ENCODE measurements at regions not wholly inside any gene's neighbourhood (a gene's known extent, or its start where the extent isn't known, plus 50 kb on each side); places are given as distances from the start of the nearest gene placed in this dataset.

DNA sequence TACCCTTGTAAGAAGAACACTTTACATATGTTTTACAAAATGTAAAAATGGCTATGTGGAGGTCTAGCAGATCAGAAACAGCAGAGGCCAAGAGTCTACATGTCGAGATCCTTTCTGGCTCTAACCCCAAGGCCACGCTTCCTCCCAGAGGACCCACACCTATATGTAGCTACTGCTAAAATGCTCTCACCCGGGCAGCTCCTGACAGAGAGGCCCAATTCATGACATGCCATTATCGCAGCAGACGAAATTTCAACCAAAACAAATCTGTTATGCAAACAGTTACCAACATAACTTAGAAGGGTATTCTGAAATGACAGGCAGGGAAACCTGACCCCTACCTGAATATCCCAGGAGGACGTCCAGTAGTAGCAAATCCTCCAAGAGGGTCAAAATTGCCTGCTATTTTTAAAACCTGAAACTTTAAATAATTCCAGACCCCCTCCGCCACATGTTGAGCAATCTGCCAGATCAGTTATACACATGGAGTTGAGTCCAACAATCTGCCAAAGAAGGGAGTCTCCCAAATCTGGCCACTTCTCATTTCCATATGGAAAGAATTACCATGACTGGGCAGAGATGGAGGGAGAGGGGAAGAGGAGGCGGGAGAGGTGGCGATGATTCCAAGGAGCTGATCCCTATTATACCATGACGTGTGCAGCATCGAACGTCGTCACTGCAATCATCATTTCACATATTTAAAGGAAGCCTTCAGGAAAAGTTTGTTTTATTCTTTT lies 192.9 kb upstream of the TBL1X start:
- in situ Hi-C loops (cut with MboI; ENCODE audit: low sequenced_read_pairs in 4 of 4), result no loop called here
- H3K27me3 ChIP-seq, result peaks cover 0 to 5% (median 0%) of the 10 kb centered on the region in 3 donors
- H3K36me3 ChIP-seq, result no peaks in the 10 kb centered on the region
- no peak for ATAC-seq
- intact Hi-C loops (cut with DNase I; ENCODE audit: low total_unique reads), result no loop called here
- H3K27ac ChIP-seq, result no peak overlapping the region
- TF ChIP-seq POLR2A (IDR thresholded peaks at IDR 0.05), result no peak
- TF ChIP-seq, protein P1, sequence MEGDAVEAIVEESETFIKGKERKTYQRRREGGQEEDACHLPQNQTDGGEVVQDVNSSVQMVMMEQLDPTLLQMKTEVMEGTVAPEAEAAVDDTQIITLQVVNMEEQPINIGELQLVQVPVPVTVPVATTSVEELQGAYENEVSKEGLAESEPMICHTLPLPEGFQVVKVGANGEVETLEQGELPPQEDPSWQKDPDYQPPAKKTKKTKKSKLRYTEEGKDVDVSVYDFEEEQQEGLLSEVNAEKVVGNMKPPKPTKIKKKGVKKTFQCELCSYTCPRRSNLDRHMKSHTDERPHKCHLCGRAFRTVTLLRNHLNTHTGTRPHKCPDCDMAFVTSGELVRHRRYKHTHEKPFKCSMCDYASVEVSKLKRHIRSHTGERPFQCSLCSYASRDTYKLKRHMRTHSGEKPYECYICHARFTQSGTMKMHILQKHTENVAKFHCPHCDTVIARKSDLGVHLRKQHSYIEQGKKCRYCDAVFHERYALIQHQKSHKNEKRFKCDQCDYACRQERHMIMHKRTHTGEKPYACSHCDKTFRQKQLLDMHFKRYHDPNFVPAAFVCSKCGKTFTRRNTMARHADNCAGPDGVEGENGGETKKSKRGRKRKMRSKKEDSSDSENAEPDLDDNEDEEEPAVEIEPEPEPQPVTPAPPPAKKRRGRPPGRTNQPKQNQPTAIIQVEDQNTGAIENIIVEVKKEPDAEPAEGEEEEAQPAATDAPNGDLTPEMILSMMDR (IDR thresholded peaks at IDR 0.05 in 4 of 5, conservative IDR thresholded peaks at IDR 0.05 in 1 of 5), result no peak
- no peak for DNase-seq
- H3K9me3 ChIP-seq, result no peaks in the 10 kb centered on the region
- H3K4me3 ChIP-seq, result no peak overlapping the region
- H3K4me1 ChIP-seq, result no peaks in the 10 kb centered on the region

DNA sequence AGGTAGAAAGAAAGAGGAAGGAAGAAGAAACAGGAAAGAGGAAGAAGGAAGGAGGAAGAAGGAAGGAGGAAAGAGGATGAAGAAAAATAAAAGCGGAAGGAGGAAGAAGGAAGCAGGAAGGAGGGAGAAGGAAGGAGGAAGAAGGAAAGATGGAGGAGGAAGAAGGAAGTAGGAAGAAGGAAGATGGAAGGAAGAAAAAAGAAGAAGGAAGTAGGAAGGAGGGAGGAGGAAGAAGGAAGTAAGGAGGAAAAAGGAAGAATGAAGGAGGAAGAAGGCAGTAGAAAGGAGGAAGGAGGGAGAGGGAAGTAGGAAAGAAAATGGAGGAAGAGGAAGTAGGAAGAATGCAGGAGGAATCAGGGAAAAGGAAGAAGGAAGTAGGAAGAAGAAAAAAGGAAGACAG lies 191.1 kb upstream of the TBL1X start:
- TF ChIP-seq POLR2A (IDR thresholded peaks at IDR 0.05), result no peak
- TF ChIP-seq, protein P1 (IDR thresholded peaks at IDR 0.05 in 4 of 5, conservative IDR thresholded peaks at IDR 0.05 in 1 of 5), result no peak
- H3K27me3 ChIP-seq, result peaks cover 0 to 3% (median 0%) of the 10 kb centered on the region in 3 donors
- H3K4me1 ChIP-seq, result no peaks in the 10 kb centered on the region
- no peaks in the 10 kb centered on the region for H3K9me3 ChIP-seq
- intact Hi-C loops (cut with DNase I; ENCODE audit: low total_unique reads) (no loop called here), in situ Hi-C loops (cut with MboI; ENCODE audit: low sequenced_read_pairs in 4 of 4) (no loop called here)
- DNase-seq (no peak), ATAC-seq (no peak)
- H3K36me3 ChIP-seq, result no peaks in the 10 kb centered on the region
- H3K27ac ChIP-seq, result no peak overlapping the region
- H3K4me3 ChIP-seq, result no peak overlapping the region

- intact Hi-C loops (cut with DNase I; ENCODE audit: low total_unique reads) (no loop called here), in situ Hi-C loops (cut with MboI; ENCODE audit: low sequenced_read_pairs in 4 of 4) (no loop called here)
- no peak for DNase-seq
- no peaks in the 10 kb centered on the region for H3K4me1 ChIP-seq
- no peak overlapping the region for H3K27ac ChIP-seq
- no peaks in the 10 kb centered on the region for H3K9me3 ChIP-seq
- H3K36me3 ChIP-seq, result no peaks in the 10 kb centered on the region
- no peak overlapping the region for H3K4me3 ChIP-seq
- H3K27me3 ChIP-seq, result no peaks in the 10 kb centered on the region
- no peak for ATAC-seq
- TF ChIP-seq, protein P1 (IDR thresholded peaks at IDR 0.05 in 4 of 5, conservative IDR thresholded peaks at IDR 0.05 in 1 of 5), result no peak
These were observed 186.2 kb upstream of the TBL1X start for GRCh38 chrX:9278475-9279233.

GRCh38 chrX:9279234-9279544 lies 185.7 kb upstream of the TBL1X start:
- Histone ChIP-seq H3K27me3 (no peaks in the 10 kb centered on the region), H3K36me3 (no peaks in the 10 kb centered on the region), H3K4me3 (no peak overlapping the region), H3K9me3 (no peaks in the 10 kb centered on the region), H3K27ac (no peak overlapping the region), H3K4me1 (no peaks in the 10 kb centered on the region)
- intact Hi-C loops (cut with DNase I; ENCODE audit: low total_unique reads), result no loop called here
- ATAC-seq (no peak), DNase-seq (no peak)
- in situ Hi-C loops (cut with MboI; ENCODE audit: low sequenced_read_pairs in 4 of 4), result no loop called here
- no peak for TF ChIP-seq POLR2A (IDR thresholded peaks at IDR 0.05)
- TF ChIP-seq, protein P1 (IDR thresholded peaks at IDR 0.05 in 4 of 5, conservative IDR thresholded peaks at IDR 0.05 in 1 of 5), result no peak

Data from gastrocnemius medialis (tissue), 4 donors.